ENCODE measurements at regions not wholly inside any gene's neighbourhood (a gene's known extent, or its start where the extent isn't known, plus 50 kb on each side); places are given as distances from the start of the nearest gene placed in this dataset.
A peak's percentile ranks its signal among the peaks of the same experiment; 100 is the strongest.
"Not testable (repeated sequence)": the region's sequence is repeated elsewhere in the genome, so short reads cannot be mapped to it uniquely, and the experiment has no call there.

DNA sequence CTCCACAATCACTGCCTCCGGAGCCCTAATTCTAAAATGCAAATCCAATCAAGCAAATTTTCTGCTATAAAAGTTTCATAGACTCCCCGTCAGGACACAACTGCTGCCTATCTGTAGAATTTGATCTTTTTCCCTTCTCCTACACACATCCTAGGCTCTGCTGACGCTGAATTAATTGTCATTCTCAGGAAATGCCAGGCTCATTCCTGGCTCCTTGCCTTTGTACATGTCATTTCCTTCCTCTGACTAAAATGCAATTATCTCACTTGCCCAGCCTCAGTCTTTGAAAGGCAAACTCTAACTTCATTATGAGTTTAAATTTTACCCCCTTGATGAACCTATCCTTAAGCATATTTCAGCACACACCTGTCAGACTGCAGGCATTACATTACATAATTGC, 844.9 kb upstream of the CRIM1 start:
- no peak for DNase-seq

DNA sequence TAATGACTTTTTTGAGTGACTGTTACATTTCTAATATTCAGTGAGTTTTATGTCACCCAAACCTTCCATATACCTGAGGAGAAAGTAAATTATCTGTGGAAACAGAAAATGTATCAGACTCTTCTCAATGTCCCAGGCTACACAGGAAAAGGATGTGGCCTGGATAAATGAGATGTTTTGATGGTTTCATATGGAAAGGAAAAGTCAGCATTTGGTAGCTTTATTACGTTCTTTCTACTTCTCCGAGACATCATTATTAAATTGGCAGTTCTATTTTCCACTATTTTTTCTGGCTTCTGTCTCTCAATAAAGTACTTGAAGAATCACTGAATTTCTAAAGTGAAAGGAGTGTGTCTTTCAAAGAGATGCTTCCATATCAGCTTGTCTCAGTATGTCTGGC, 847.0 kb upstream of the CRIM1 start:
- no peak for DNase-seq

DNA sequence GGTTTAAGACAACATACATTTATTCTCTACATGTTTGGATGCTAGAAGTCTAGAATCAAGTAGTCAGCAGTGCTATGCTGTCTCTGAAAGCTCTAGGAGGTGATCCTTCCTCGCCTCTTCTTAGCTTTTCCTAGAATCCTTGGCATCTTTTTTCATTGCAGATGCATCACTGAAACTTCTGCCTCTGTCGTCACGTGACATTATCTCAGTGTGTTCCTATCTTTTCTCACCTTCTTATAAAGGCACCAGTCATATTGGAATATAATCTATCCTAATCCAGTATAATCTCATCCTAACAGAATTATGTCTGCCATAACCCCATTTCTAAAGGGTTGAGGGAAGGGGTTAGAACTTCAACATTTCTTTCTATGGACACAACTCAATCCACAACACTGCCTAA, 851.2 kb upstream of the CRIM1 start:
- no peak for DNase-seq

DNA sequence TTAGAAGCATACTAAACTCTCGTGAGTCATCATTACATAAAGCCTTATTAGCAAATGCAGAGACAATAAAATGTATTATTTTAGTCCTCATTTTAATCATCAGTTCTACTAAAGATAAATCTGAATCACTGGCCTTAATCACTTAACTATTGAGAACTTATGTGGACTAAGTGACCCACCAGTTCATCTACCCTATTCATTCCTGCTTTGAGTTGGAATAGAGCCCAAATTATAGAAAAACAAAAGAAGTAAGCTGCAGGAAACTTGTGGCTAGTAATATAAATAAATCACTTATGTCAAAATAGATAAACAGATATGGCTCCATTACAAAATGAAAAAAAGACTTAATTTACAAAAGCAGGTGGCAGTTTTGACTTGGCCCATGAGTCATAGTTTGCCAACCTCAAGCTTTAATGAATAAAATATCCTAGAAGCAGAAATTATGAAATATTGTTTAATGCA, 851.8 kb upstream of the CRIM1 start:
- DNase-seq: no peak

DNA sequence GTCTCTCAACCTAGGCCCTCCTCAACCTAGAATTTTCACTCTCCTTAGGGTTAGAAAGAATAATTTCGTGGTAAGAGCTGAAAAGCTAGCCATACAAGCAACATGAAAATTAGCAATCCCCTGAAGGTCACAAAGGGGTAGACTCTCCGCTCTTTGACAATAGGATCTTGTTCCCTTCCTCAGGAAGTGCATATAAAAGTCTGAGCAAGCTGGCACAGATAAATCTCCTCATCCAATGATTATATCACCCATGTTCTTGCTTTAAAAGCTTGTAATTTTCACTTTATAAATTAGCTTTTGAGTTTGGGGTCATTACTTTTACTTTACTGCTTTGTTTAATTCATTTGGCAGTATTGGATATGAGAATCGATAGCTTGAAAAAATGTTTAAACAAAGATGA, 852.3 kb upstream of the CRIM1 start:
- DNase-seq: no peak

GRCh38 chr2:35501076-35501475, 854.5 kb upstream of the CRIM1 start:
- DNase-seq: no peak

DNA sequence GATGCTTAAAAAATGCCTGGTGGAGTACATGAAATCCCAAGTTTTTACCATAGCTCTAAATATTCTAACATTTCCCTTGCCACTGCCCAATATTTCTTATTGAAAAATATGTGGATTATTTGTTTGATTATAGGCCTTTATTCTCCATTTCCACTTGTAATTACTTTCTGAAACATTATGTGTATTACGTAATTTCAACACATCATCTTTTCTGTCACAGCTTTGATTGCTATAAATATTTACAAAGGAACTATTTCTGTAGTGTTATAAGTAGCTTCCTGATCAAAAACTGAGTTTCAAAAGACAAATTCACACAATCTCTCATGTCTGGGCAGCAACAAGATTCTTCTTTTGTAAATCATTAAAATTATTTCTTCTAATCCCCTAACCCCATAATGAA, 859.6 kb upstream of the CRIM1 start:
- DNase-seq: no peak

DNA sequence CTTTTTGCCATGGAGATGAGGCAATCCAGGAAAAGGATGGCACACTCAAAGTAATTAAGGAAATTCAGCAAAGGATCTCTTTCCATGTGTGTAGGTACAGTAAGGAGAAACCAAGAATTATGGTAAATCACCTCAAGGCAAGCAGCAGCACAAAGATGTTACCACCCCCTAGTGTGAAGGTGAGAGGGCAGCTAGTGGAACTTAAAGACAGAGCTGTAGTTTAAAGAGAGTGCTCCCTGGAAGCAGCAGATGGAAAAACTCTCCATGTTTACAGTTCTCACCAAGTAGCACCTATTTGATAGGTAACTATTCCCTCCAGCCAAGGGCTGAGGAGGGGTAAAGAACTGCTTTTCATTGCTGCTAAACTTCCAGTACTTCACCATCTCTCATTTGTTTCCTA, 860.4 kb upstream of the CRIM1 start:
- DNase-seq: peak; percentile 45

DNA sequence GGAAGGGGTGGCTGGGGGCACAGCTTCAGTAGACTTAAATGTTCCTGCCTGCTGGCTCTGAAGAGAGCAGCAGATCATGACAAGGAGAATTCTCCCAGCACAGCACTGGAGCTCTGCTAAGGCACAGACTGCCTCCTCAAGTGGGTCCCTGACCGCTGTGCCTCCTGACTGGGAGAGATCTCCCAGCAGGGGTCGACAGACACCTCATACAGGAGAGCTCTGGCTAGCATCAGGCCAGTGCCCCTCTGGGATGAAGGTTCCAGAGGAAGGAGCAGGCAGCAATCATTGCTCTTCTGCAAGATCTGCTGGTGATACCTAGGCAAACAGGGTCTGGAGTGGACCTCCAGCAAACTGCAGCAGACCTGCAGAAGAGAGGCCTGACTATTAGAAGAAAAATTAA, 877.5 kb upstream of the CRIM1 start:
- DNase-seq: peak; percentile 50

- DNase-seq: no peak
Observed at GRCh38 chr2:35468245-35468644, 887.3 kb upstream of the CRIM1 start.

GRCh38 chr2:35463805-35464596, 891.6 kb upstream of the CRIM1 start:
- no peak for DNase-seq

DNA sequence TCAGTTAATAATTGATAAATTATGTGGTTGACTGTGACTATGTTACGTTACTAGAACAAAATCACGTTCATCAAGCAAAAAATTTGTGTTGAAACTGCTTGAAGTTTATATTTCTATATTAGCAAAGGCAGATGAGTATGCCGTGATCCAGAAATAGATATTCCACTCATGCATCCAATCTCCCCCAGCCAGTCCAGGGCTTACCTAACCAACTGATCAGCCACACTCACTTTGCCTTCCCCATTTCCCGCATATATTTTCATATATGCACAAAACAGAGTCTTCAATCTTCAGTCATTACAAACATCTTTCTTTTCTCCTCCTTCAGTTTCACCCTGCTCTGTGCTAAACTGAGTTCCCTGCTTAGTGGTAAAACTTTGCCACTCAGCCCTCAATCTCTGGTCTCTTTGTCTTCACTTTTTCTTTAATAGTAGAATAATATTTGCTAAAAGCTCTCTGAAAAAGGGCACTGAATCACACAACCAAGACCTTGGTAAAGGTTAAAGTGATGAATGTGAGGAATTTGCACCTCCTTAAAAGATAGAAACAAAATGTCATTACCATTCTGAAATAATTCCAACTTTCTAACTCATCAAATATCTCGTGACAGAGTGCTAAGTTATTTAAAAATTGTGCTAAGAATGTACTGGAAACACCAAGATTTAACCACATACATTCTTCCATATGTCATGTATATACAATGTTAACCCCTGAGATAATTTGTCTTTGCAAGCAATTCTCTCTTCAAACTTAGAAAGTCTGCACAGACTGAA, 893.2 kb upstream of the CRIM1 start:
- DNase-seq: no peak

GRCh38 chr2:35461406-35461805, 894.2 kb upstream of the CRIM1 start:
- DNase-seq: no peak

- DNase-seq: peak; percentile 92
Observed at GRCh38 chr2:35454966-35455638, 900.5 kb upstream of the CRIM1 start.

DNA sequence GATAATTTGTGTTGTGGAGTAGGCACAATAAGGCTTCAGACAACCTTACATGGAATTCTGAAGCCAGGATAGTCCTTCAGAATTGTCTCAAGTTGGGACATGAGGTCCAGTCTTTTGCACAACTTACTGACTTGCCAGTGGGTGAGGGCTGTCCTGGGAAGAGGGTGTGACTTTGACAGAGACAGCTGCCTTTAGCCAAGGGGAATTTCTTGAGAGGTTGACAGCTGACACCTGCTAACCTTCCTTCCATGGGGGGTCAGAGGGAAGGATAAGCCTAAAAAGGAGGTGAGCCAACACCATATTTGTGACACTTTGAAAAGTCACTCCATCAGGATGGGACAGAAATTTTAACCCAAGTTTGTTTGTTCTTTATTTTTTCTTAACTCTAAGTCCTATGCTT, 907.8 kb upstream of the CRIM1 start:
- DNase-seq: no peak

DNA sequence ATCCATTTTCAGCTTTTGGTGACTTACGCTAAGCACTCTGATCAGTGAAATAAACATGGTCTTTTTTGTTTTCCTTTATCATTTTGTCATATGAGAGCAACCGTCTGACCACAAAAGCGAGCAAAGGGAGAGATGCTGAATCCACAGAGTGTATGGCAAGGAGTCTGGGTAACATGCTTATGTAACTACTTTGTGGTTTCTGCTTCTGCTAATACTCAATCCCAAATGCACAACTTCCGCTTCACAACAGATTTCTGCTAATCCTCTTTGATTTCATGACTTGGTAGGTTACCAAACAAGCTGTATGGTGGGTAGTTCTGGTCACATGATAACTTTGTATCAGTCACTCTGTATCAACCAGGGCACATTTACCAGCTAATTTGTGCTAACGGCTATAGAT, 908.4 kb upstream of the CRIM1 start:
- DNase-seq: no peak

DNA sequence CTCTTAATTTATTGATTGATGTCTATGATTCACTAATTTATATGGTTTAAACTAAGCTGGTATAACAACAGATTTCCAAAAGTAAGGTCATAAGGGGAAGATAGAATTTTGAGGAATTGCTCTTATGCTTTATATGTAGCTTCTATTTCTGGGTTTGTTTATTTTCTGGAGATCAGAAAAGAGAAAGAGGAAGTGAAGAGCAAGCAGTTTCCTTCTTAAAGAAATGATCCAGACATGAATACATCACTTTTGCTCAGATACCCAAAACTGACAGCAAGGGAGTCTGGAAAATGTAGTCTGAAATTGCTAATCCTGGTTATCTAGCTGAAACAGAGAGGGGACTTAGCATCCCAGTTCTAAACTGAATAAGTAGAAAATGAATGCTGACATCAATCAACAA, 912.5 kb upstream of the CRIM1 start:
- DNase-seq: no peak

GRCh38 chr2:35441575-35441974, 914.0 kb upstream of the CRIM1 start:
- not testable (repeated sequence) for DNase-seq

- peak; percentile 60 for DNase-seq
Observed at GRCh38 chr2:35440308-35440707, 915.3 kb upstream of the CRIM1 start.

DNA sequence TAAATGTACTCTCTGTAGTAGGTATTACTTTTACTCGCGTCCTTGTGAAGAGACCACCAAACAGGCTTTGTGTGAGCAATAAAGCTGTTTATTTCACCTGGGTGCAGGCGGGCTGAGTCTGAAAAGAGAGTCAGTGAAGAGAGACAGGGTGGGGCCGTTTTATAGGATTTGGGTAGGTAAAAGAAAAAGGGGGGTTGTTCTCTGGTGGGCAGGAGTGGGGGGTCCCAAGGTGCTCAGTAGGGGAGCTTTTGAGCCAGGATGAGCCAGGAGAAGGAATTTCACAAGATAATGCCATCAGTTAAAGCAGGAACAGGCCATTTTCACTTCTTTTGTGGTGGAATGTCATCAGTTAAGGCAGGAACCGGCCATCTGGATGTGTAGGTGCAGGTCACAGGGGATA, 918.7 kb upstream of the CRIM1 start:
- DNase-seq: not testable (repeated sequence)

- DNase-seq: peak; percentile 72
Observed at GRCh38 chr2:35428548-35428947, 927.0 kb upstream of the CRIM1 start.

GRCh38 chr2:35421485-35421884, 934.1 kb upstream of the CRIM1 start:
- no peak for DNase-seq

- DNase-seq: no peak
Observed at GRCh38 chr2:35417293-35417692, 938.3 kb upstream of the CRIM1 start.
